ENCODE measurements at regions not wholly inside any gene's neighbourhood (a gene's known extent, or its start where the extent isn't known, plus 50 kb on each side); places are given as distances from the start of the nearest gene placed in this dataset.
"Not testable (repeated sequence)": the region's sequence is repeated elsewhere in the genome, so short reads cannot be mapped to it uniquely, and the experiment has no call there.

DNA sequence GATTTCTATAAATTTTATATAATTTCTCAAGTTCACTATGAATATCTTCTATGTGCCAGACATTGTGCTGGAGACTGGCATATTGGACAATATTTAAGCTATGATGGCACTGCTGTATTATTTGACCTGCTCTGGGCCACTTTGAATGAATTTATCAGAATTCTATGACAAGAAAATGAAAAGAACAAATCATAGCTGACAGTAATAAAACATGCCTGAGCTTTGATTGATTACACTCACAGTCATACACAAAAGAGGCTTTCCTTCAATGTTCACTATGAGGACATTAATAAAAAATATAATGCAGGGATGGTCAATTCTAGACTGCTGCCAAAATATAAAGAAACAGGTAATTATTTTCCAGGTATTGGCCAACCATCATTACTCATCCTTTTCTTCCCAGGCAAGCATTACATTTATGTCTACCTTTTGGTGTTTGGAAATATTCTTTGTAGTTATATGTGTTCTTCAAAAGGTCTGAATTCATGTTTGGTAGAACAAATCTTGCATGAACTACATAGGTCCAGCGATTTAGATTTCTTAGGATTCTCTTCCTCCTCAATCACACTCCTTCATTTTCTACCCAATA, 81.0 kb upstream of the ALCAM start:
- no peak for DNase-seq (ENCODE audit: extremely low spot score, unreplicated experiment)
- no peak overlapping the region for H3K27ac Mint-ChIP-seq
- no peaks in the 10 kb centered on the region for H3K9me3 Mint-ChIP-seq
- peaks cover 22% of the 10 kb centered on the region for H3K27me3 Mint-ChIP-seq
- H3K4me1 Mint-ChIP-seq (ENCODE audit: unreplicated experiment) = no peaks in the 10 kb centered on the region
- TF ChIP-seq, protein P1, sequence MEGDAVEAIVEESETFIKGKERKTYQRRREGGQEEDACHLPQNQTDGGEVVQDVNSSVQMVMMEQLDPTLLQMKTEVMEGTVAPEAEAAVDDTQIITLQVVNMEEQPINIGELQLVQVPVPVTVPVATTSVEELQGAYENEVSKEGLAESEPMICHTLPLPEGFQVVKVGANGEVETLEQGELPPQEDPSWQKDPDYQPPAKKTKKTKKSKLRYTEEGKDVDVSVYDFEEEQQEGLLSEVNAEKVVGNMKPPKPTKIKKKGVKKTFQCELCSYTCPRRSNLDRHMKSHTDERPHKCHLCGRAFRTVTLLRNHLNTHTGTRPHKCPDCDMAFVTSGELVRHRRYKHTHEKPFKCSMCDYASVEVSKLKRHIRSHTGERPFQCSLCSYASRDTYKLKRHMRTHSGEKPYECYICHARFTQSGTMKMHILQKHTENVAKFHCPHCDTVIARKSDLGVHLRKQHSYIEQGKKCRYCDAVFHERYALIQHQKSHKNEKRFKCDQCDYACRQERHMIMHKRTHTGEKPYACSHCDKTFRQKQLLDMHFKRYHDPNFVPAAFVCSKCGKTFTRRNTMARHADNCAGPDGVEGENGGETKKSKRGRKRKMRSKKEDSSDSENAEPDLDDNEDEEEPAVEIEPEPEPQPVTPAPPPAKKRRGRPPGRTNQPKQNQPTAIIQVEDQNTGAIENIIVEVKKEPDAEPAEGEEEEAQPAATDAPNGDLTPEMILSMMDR (conservative IDR thresholded peaks at IDR 0.05) = no peak
- H3K36me3 Mint-ChIP-seq = no peaks in the 10 kb centered on the region
- no peak overlapping the region for H3K4me3 Mint-ChIP-seq

DNA sequence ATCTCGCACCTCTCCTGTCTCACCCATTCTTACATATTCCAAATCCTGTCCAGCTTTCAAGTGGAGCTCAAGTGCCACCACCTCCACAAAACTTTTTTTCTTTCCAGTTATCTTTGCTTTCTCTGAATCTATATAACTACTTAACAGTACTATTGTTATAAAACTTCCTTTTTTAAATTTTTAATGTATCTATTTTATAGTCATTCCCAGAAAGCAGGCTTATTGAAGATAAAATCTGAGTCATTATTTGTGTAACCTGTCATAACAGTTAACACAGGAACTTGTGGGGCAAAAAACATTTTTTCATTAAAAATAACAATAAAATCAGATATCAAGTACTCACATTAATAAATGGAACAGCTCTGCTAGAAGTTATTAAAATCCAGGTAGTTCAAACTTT, 73.3 kb upstream of the ALCAM start:
- no peak for DNase-seq (ENCODE audit: extremely low spot score, unreplicated experiment)
- H3K36me3 Mint-ChIP-seq = peaks cover 3% of the 10 kb centered on the region
- no peak overlapping the region for H3K27ac Mint-ChIP-seq
- no peak overlapping the region for H3K4me3 Mint-ChIP-seq
- peaks cover 4% of the 10 kb centered on the region for H3K27me3 Mint-ChIP-seq
- H3K4me1 Mint-ChIP-seq (ENCODE audit: unreplicated experiment) = no peaks in the 10 kb centered on the region
- H3K9me3 Mint-ChIP-seq = peaks cover 12% of the 10 kb centered on the region
- TF ChIP-seq, protein P1 (conservative IDR thresholded peaks at IDR 0.05) = no peak

DNA sequence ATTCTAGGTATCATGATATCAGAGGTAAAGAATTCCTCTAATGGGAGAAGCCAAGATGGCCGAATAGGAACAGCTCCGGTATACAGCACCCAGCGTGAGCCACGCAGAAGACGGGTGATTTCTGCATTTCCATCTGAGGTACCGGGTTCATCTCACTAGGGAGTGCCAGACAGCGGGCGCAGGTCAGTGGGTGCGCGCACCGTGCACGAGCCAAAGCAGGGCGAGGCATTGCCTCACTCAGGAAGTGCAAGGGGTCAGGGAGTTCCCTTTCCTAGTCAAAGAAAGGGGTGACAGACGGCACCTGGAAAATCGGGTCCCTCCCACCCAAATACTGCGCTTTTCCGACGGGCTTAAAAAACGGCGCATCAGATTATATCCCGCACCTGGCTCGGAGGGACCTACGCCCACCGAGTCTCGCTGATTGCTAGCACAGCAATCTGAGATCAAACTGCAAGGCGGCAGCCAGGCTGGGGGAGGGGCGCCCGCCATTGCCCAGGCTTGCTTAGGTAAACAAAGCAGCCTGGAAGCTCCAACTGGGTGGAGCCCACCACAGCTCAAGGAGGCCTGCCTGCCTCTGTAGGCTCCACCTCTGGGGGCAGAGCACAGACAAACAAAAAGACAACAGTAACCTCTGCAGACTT, 70.4 kb upstream of the ALCAM start:
- H3K4me1 Mint-ChIP-seq (ENCODE audit: unreplicated experiment); H3K36me3 Mint-ChIP-seq; DNase-seq (ENCODE audit: extremely low spot score, unreplicated experiment); H3K27me3 Mint-ChIP-seq; H3K4me3 Mint-ChIP-seq; H3K27ac Mint-ChIP-seq: not testable (repeated sequence)
- H3K9me3 Mint-ChIP-seq = peaks cover 12% of the 10 kb centered on the region

DNA sequence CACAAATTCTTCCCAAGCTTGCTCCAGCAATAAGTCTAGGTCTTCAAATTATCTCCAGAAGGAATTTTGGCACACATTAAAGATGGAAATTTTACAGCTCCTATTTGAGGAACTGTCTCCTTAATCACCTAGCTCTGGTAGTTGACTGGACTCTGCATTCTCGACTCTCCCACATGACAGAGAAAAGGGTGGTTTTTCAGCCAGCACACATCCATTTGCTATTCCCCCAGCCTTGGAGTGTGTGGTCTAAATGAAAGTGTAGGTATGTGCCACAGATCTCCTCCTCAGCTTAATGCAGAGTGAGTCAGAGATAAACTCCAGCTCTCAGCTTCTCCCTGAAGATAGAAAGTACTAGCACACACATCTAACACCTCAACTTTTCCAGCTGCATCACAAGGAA, 62.2 kb upstream of the ALCAM start:
- peaks cover 7% of the 10 kb centered on the region for H3K9me3 Mint-ChIP-seq
- H3K4me3 Mint-ChIP-seq = no peak overlapping the region
- TF ChIP-seq, protein P1 (conservative IDR thresholded peaks at IDR 0.05) = no peak
- H3K4me1 Mint-ChIP-seq (ENCODE audit: unreplicated experiment) = no peaks in the 10 kb centered on the region
- no peak overlapping the region for H3K27ac Mint-ChIP-seq
- H3K27me3 Mint-ChIP-seq = no peaks in the 10 kb centered on the region
- H3K36me3 Mint-ChIP-seq = no peaks in the 10 kb centered on the region
- no peak for DNase-seq (ENCODE audit: extremely low spot score, unreplicated experiment)

DNA sequence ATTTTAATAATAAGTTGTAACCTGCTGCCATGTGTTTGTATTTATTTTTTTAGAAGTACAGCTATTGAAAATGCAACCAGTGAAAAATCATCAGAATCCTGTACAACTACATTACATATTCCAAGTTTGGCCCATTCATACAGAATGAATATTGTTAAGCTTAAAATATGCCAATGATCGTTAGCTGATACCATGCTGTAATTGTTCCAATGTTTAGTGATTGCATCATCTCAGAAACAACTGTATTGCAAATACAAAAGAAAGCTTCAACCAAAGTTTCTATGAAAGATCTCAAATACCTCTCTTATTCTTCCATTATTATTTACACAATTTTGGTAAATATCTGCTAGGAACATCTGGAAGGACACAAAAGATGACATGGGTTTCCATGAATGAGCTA, 51.6 kb upstream of the ALCAM start:
- TF ChIP-seq, protein P1 (conservative IDR thresholded peaks at IDR 0.05) = no peak
- H3K36me3 Mint-ChIP-seq = no peaks in the 10 kb centered on the region
- no peaks in the 10 kb centered on the region for H3K4me1 Mint-ChIP-seq (ENCODE audit: unreplicated experiment)
- no peak for DNase-seq (ENCODE audit: extremely low spot score, unreplicated experiment)
- no peak overlapping the region for H3K4me3 Mint-ChIP-seq
- no peaks in the 10 kb centered on the region for H3K9me3 Mint-ChIP-seq
- no peak overlapping the region for H3K27ac Mint-ChIP-seq
- no peaks in the 10 kb centered on the region for H3K27me3 Mint-ChIP-seq

DNA sequence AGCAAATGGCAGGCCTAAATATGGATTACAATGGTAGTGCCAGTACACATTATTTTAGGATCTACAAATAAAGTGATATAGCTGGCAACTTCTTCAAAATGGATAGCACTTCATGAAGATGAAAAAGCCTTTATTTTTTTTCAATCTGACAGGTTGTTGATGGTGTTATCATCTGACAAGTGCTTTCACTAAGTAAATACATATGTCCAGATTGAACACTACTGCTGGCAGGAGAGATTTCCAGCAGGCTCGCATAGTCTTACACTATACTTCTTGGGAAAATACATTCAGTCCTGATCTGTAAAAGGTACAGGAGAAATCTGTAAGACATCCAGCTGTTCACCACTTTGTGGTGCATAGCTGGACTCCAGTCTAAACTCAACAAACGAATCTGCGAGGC, 50.9 kb upstream of the ALCAM start:
- no peaks in the 10 kb centered on the region for H3K9me3 Mint-ChIP-seq
- no peaks in the 10 kb centered on the region for H3K27me3 Mint-ChIP-seq
- H3K27ac Mint-ChIP-seq = no peak overlapping the region
- TF ChIP-seq, protein P1 (conservative IDR thresholded peaks at IDR 0.05) = no peak
- H3K36me3 Mint-ChIP-seq = no peaks in the 10 kb centered on the region
- DNase-seq (ENCODE audit: extremely low spot score, unreplicated experiment) = no peak
- no peak overlapping the region for H3K4me3 Mint-ChIP-seq
- H3K4me1 Mint-ChIP-seq (ENCODE audit: unreplicated experiment) = no peaks in the 10 kb centered on the region

Measured in type B pancreatic cell (in vitro differentiated cells).